AG04450 (cell line): ENCODE measurements at regions not wholly inside any gene's neighbourhood (a gene's known extent, or its start where the extent isn't known, plus 50 kb on each side); places are given as distances from the start of the nearest gene placed in this dataset.

Experiments
- CTCF ChIA-PET: fragments of 300-600, 350-600 bp; formaldehyde crosslinking; extraction: SDS; loops from one replicate; lab custom pipeline; 2022; ENCODE audit warnings: antibody characterized with exemption, inconsistent platforms; lab: Charles Lee
- POLR2A ChIA-PET: fragments of 350-600 bp; formaldehyde crosslinking; extraction: SDS; loops from one replicate; lab custom pipeline; 2021; ENCODE audit warnings: antibody characterized with exemption, inconsistent platforms; lab: Yijun Ruan, JAX
- DNase-seq: peaks from one replicate; pipeline ENCODE4 v3.0.0-alpha.2; 2011; ENCODE audit warnings: low read depth, low spot score
- H3K27ac ChIP-seq: one replicate; pipeline ENCODE4 v1.5.1; 2012; ENCODE audit warnings: low read depth, low read length, control low read depth
- H3K27me3 ChIP-seq: one replicate; pipeline ENCODE4 v1.6.0; 2012; ENCODE audit warnings: low read length; ENCODE audit not compliant: control insufficient read depth, insufficient read depth
- H3K4me3 ChIP-seq: 2 replicates; pipeline ENCODE4 v1.5.1; 2011; ENCODE audit warnings: mild to moderate bottlenecking, low read depth, low read length, control low read depth
- H3K9me3 ChIP-seq: 2 replicates; pipeline ENCODE4 v1.5.1; 2012; ENCODE audit warnings: low read length; ENCODE audit not compliant: control insufficient read depth, insufficient read depth
- TF ChIP-seq, protein P1 (sequence below): IDR thresholded peaks from 2 replicates; pipeline ENCODE4 v1.5.1; 2011; ENCODE audit warnings: low read depth, low read length, control low read depth, inconsistent platforms

DNA sequence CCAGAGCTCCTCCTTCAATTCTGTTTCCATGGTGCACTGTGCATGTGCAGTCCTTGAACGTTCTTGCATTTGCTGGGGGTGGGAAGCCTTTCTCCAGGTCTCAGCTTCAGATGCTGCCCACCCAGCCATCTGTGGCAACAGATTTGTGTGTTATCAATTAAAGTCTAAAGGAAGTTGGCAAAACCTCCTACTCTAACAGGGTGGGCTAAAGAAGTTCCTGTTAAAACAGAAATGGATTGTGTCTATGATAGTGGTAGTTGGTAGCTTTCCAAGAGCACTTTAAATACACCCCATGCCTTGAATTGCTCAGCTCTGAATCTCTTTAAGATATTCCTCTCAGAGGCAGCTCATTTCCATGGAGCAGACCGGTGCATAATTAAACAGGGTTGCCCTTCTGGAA, 488.0 kb upstream of the SUCLG2 start:
- no peak overlapping the region for H3K4me3 ChIP-seq
- H3K27me3 ChIP-seq: no peaks in the 10 kb centered on the region
- POLR2A ChIA-PET: no interaction called here
- H3K9me3 ChIP-seq: no peaks in the 10 kb centered on the region
- H3K27ac ChIP-seq: no peak overlapping the region
- CTCF ChIA-PET: no interaction called here
- TF ChIP-seq, protein P1, sequence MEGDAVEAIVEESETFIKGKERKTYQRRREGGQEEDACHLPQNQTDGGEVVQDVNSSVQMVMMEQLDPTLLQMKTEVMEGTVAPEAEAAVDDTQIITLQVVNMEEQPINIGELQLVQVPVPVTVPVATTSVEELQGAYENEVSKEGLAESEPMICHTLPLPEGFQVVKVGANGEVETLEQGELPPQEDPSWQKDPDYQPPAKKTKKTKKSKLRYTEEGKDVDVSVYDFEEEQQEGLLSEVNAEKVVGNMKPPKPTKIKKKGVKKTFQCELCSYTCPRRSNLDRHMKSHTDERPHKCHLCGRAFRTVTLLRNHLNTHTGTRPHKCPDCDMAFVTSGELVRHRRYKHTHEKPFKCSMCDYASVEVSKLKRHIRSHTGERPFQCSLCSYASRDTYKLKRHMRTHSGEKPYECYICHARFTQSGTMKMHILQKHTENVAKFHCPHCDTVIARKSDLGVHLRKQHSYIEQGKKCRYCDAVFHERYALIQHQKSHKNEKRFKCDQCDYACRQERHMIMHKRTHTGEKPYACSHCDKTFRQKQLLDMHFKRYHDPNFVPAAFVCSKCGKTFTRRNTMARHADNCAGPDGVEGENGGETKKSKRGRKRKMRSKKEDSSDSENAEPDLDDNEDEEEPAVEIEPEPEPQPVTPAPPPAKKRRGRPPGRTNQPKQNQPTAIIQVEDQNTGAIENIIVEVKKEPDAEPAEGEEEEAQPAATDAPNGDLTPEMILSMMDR: no peak
- DNase-seq: no peak

DNA sequence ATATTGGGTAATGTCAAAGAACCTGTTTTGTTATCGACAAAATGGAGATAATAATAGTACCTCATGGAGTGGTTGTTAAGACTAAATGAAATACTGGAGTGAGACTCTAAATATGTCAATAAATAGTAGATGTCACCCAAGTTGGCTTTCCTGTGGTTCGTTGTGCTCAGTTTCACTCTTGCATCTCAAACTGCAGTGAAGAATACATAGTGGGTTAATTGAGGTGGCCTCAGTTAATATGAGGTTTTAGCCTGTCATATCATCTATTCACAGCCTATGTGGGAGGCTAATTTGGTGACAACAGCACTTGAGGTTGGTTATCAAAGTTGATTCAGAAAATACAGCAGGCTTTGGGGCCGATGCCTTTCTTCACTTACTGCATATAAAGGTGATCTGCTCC, 485.5 kb upstream of the SUCLG2 start:
- no peak overlapping the region for H3K27ac ChIP-seq
- H3K9me3 ChIP-seq: no peaks in the 10 kb centered on the region
- no peaks in the 10 kb centered on the region for H3K27me3 ChIP-seq
- TF ChIP-seq, protein P1: no peak
- H3K4me3 ChIP-seq: no peak overlapping the region
- DNase-seq: no peak
- CTCF ChIA-PET: no interaction called here
- POLR2A ChIA-PET: no interaction called here

DNA sequence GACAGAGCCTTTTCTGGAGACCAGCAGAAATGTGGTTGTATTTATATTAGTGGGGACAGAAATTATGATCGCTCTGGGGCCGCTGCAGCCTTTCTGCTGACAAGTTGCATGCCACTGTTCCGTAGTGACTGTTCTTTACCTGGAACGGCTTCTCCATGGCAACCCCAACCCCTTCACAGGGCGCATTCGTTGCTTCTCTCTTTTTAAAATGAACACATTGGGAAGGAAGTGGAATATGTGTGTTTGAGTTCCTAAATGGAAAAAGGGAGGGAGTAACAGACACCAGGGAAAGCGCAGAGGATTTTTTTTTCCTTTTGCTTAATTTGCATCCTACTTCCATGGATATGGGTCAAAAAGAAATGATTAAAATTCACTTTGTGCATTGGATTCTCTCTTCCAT, 482.0 kb upstream of the SUCLG2 start:
- ChIA-PET CTCF (no interaction called here), POLR2A (no interaction called here)
- H3K27ac ChIP-seq: no peak overlapping the region
- H3K9me3 ChIP-seq: no peaks in the 10 kb centered on the region
- no peaks in the 10 kb centered on the region for H3K27me3 ChIP-seq
- no peak overlapping the region for H3K4me3 ChIP-seq
- no peak for DNase-seq
- TF ChIP-seq, protein P1: no peak

DNA sequence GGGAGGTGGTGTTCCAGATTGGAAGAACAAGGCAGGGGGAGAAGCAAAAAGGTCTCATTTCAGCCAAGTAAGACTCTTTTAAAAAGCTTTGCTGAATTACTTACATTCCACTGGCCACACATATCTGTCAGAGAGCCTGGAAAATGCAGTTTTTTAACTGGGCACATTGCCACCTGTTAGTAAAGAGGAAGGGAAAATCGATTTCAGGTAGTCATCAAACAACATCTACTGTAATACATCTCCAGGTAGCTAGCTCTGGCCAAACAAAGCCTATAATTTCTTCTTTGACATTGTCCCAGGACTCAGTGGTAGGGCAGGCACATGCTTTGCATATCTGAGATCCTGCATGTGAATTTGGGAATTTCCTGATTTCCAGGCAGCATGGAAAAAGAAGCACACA, 480.7 kb upstream of the SUCLG2 start:
- no peaks in the 10 kb centered on the region for H3K27me3 ChIP-seq

DNA sequence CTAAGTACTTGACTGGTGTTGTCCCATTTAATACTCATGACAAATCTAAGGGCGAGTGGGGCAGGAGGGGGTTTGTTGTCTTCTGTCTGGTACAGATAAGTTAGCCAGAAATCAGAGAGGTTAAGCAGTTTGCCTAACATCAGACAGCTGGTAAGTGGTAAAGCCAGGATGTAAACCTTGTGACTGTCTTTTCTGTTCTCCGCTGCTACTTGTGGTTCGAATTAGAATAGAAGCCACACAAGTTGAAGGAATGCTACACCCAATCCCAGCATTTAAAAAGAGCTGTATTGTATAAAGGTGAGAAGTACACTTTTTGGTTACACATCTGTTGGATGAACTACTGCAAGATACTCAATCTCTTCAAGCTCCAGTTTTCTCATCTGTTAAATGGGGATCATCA, 474.7 kb upstream of the SUCLG2 start:
- ChIA-PET CTCF (no interaction called here), POLR2A (no interaction called here)
- DNase-seq: no peak
- Histone ChIP-seq H3K4me3 (no peak overlapping the region), H3K9me3 (no peaks in the 10 kb centered on the region; the same call in 1 of the 2 replicates), H3K27ac (no peak overlapping the region), H3K27me3 (no peaks in the 10 kb centered on the region)
- TF ChIP-seq, protein P1: no peak

More for the DNA sequence above, 480.7 kb upstream of the SUCLG2 start:
- CTCF ChIA-PET: no interaction called here
- H3K27ac ChIP-seq: no peak overlapping the region
- no peak overlapping the region for H3K4me3 ChIP-seq
- no peak for DNase-seq
- POLR2A ChIA-PET: no interaction called here
- TF ChIP-seq, protein P1: no peak
- H3K9me3 ChIP-seq: no peaks in the 10 kb centered on the region
